Posterior vena cava (tissue), 2 donors: ENCODE measurements at regions not wholly inside any gene's neighbourhood (a gene's known extent, or its start where the extent isn't known, plus 50 kb on each side); places are given as distances from the start of the nearest gene placed in this dataset.

Source experiments
- DNase-seq: peaks from one replicate; pipeline ENCODE4 v3.0.0-alpha.2; 2020; ENCODE audit warnings: low spot score
- intact Hi-C, 2 donors: fragments of 100-400 bp; cut with DNase I; formaldehyde crosslinking; loops; one replicate each; pipeline versions ENCODE4 v1.14.1 to v1.14.2; 2022 to 2023
- donor health status: DM: yes; HTN: yes; CAD: no.
- donor health status: DM: yes; HTN: yes; CAD: no.

GRCh38 chr14:34023824-34024767, 73.2 kb upstream of the EGLN3 start:
- DNase-seq, result no peak
- intact Hi-C loops, result no loop called here

- DNase-seq, result no peak
- intact Hi-C loops, result no loop called here
These were observed 70.2 kb upstream of the EGLN3 start for GRCh38 chr14:34021096-34021495.

DNA sequence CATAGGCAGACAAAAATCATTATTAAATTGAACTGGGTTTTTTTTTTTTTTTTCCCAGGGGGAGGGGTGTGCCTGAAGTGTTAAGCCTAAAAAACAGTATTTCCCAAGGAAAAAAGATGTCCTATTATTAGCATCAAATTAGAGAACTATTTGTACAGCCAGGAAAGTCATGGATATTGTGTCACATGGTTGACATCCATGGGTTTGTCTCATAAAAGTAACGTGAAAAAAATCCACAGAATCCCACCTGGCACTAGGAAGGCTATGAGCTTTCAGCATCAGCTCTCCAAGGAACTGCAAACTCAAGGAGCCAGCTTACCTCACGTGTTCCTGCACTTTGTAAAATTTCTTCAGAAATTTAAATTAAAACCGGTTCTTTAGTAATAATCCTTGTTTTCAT, 69.1 kb upstream of the EGLN3 start:
- intact Hi-C loops, result no loop called here
- no peak for DNase-seq

GRCh38 chr14:34018564-34019244, 67.8 kb upstream of the EGLN3 start:
- DNase-seq, result no peak
- intact Hi-C loops, result no loop called here

GRCh38 chr14:34018125-34018524, 67.3 kb upstream of the EGLN3 start:
- intact Hi-C loops, result no loop called here
- no peak for DNase-seq

GRCh38 chr14:34015383-34015782, 64.5 kb upstream of the EGLN3 start:
- intact Hi-C loops, result no loop called here

GRCh38 chr14:34014936-34015335, 64.1 kb upstream of the EGLN3 start:
- DNase-seq, result no peak
- intact Hi-C loops, result no loop called here

More at GRCh38 chr14:34015383-34015782, 64.5 kb upstream of the EGLN3 start:
- no peak for DNase-seq

- intact Hi-C loops, result no loop called here
- DNase-seq, result no peak
These were observed 62.8 kb upstream of the EGLN3 start for GRCh38 chr14:34013721-34014060.

DNA sequence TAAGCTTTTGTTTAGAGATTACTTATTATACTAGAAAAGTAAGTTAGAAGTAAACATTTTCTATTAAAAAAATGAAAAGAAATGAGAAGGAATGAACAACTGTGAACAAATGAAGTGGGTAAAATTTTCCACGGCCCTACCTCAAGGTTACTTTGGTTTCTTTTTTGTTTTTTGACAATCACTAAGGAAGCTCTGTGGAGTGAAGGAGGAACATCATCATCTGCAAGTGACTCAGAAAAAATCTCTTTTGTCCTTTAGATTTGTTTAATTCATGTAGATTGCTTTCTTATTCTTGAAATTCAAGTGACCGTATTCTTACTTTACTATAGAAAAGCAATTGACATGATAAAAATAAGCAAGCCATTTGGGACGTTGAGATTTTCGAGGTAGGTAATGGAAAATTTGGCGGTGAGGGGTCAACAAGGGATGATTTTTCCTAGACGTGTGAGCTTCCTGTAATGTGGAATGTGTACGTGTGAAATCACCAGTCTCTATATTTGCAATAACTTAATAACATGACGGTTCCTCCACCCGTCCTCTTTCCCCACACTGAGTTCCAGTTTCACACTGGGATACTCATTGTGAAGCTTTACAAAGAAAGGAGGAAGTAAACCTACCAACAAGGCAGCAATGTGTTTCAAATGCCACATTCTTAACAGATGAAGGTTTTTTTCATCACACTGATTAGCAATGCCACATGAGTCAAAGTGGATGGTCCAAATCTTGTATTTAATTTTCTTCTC, 62.3 kb upstream of the EGLN3 start:
- intact Hi-C loops, result no loop called here

GRCh38 chr14:34012369-34012768, 61.5 kb upstream of the EGLN3 start:
- intact Hi-C loops, result no loop called here
- no peak for DNase-seq

More for the DNA sequence above, 62.3 kb upstream of the EGLN3 start:
- DNase-seq, result no peak

- intact Hi-C loops, result no loop called here
- no peak for DNase-seq
These were observed 59.1 kb upstream of the EGLN3 start for GRCh38 chr14:34009956-34010355.

GRCh38 chr14:34007902-34008301, 57.0 kb upstream of the EGLN3 start:
- no peak for DNase-seq
- intact Hi-C loops, result no loop called here

- intact Hi-C loops, result no loop called here
- no peak for DNase-seq
These were observed 55.0 kb upstream of the EGLN3 start for GRCh38 chr14:34005901-34006300.

DNA sequence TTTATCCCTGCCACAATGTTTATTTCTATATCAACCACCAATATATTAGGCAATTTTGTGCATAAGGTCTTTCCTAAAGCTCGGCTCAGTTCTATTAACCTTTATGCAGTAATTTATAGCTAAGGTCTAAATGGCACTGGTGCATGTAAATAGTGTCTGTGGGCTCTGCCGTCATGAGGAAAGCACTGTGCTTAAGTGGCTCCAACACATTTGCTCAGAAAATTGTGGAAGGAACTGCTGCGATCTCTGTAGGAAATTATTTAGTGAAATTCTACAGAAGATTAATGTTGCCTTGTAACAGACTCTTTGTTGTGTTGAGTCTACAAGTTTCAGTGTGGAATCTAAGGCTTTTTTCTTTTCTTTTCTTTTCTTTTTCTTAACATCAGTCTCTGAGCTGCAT, 54.0 kb upstream of the EGLN3 start:
- no peak for DNase-seq
- intact Hi-C loops, result no loop called here

- intact Hi-C loops, result no loop called here
- DNase-seq, result no peak
These were observed 52.8 kb upstream of the EGLN3 start for GRCh38 chr14:34003691-34004090.

GRCh38 chr14:34003082-34003668, 52.3 kb upstream of the EGLN3 start:
- DNase-seq, result no peak
- intact Hi-C loops, result no loop called here
